H1 (cell line): ENCODE measurements at regions not wholly inside any gene's neighbourhood (a gene's known extent, or its start where the extent isn't known, plus 50 kb on each side); places are given as distances from the start of the nearest gene placed in this dataset.

Source experiments
- BCL11A ChIP-seq, 2 experiments: IDR thresholded peaks; one replicate each; pipeline ENCODE4 v1.6.1; 2011; ENCODE audit warnings: low read depth in 2 of 2, low read length in 2 of 2, mild to moderate bottlenecking in 2 of 2
- EZH2 ChIP-seq: fragments of 200-600 bp; sonication (generic); IDR thresholded peaks from 2 replicates; pipeline ENCODE4 v1.7.1; 2012; ENCODE audit warnings: low read depth, mild to moderate bottlenecking, moderate library complexity, low read length, inconsistent platforms; ENCODE audit not compliant: severe bottlenecking
- JUN ChIP-seq: IDR thresholded peaks from 2 replicates; pipeline ENCODE4 v1.6.1; 2011; ENCODE audit warnings: low read depth, mild to moderate bottlenecking, improper control_type of control experiment, low read length
- RXRA ChIP-seq: IDR thresholded peaks from 2 replicates; pipeline ENCODE4 v1.6.1; 2011; ENCODE audit warnings: low read depth, mild to moderate bottlenecking, low read length, moderate library complexity; ENCODE audit not compliant: insufficient read depth
- SP4 ChIP-seq: IDR thresholded peaks from 2 replicates; pipeline ENCODE4 v1.6.1; 2012; ENCODE audit warnings: low read length, inconsistent platforms
- TF ChIP-seq, protein P1 (sequence below): fragments of 300-600 bp; sonication (generic); IDR thresholded peaks from 2 replicates; pipeline ENCODE4 v1.7.1; 2012; ENCODE audit warnings: low read length, moderate library complexity, mild to moderate bottlenecking, inconsistent platforms; ENCODE audit not compliant: insufficient replicate concordance
- TF ChIP-seq, protein P2 (sequence below): IDR thresholded peaks from 2 replicates; pipeline ENCODE4 v1.6.1; 2012; ENCODE audit warnings: inconsistent platforms
- TF ChIP-seq, protein P3 (sequence below): IDR thresholded peaks from 2 replicates; pipeline ENCODE4 v1.6.1; 2011; ENCODE audit warnings: low read depth, mild to moderate bottlenecking, low read length; ENCODE audit not compliant: insufficient read depth

DNA sequence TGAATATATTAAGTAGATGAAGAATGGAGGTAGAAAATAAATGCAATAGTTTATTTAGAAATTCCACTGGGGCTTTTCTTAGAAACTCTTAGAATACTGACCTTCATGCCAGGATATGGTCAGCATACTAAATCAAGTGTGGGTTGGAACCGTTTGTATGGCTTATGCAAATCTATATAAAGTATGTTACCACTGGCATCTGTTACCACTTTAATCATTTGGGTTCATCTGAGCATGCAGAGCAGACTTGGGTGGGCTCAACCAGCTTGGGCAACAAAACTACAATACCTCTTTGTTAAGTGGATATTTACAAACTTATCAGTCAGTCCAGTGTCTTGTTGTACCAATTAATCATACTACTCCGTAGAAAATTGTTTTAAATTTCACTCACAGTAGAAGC, 125.8 kb downstream of the CRPPA start (continued):
- TF ChIP-seq, protein P1, sequence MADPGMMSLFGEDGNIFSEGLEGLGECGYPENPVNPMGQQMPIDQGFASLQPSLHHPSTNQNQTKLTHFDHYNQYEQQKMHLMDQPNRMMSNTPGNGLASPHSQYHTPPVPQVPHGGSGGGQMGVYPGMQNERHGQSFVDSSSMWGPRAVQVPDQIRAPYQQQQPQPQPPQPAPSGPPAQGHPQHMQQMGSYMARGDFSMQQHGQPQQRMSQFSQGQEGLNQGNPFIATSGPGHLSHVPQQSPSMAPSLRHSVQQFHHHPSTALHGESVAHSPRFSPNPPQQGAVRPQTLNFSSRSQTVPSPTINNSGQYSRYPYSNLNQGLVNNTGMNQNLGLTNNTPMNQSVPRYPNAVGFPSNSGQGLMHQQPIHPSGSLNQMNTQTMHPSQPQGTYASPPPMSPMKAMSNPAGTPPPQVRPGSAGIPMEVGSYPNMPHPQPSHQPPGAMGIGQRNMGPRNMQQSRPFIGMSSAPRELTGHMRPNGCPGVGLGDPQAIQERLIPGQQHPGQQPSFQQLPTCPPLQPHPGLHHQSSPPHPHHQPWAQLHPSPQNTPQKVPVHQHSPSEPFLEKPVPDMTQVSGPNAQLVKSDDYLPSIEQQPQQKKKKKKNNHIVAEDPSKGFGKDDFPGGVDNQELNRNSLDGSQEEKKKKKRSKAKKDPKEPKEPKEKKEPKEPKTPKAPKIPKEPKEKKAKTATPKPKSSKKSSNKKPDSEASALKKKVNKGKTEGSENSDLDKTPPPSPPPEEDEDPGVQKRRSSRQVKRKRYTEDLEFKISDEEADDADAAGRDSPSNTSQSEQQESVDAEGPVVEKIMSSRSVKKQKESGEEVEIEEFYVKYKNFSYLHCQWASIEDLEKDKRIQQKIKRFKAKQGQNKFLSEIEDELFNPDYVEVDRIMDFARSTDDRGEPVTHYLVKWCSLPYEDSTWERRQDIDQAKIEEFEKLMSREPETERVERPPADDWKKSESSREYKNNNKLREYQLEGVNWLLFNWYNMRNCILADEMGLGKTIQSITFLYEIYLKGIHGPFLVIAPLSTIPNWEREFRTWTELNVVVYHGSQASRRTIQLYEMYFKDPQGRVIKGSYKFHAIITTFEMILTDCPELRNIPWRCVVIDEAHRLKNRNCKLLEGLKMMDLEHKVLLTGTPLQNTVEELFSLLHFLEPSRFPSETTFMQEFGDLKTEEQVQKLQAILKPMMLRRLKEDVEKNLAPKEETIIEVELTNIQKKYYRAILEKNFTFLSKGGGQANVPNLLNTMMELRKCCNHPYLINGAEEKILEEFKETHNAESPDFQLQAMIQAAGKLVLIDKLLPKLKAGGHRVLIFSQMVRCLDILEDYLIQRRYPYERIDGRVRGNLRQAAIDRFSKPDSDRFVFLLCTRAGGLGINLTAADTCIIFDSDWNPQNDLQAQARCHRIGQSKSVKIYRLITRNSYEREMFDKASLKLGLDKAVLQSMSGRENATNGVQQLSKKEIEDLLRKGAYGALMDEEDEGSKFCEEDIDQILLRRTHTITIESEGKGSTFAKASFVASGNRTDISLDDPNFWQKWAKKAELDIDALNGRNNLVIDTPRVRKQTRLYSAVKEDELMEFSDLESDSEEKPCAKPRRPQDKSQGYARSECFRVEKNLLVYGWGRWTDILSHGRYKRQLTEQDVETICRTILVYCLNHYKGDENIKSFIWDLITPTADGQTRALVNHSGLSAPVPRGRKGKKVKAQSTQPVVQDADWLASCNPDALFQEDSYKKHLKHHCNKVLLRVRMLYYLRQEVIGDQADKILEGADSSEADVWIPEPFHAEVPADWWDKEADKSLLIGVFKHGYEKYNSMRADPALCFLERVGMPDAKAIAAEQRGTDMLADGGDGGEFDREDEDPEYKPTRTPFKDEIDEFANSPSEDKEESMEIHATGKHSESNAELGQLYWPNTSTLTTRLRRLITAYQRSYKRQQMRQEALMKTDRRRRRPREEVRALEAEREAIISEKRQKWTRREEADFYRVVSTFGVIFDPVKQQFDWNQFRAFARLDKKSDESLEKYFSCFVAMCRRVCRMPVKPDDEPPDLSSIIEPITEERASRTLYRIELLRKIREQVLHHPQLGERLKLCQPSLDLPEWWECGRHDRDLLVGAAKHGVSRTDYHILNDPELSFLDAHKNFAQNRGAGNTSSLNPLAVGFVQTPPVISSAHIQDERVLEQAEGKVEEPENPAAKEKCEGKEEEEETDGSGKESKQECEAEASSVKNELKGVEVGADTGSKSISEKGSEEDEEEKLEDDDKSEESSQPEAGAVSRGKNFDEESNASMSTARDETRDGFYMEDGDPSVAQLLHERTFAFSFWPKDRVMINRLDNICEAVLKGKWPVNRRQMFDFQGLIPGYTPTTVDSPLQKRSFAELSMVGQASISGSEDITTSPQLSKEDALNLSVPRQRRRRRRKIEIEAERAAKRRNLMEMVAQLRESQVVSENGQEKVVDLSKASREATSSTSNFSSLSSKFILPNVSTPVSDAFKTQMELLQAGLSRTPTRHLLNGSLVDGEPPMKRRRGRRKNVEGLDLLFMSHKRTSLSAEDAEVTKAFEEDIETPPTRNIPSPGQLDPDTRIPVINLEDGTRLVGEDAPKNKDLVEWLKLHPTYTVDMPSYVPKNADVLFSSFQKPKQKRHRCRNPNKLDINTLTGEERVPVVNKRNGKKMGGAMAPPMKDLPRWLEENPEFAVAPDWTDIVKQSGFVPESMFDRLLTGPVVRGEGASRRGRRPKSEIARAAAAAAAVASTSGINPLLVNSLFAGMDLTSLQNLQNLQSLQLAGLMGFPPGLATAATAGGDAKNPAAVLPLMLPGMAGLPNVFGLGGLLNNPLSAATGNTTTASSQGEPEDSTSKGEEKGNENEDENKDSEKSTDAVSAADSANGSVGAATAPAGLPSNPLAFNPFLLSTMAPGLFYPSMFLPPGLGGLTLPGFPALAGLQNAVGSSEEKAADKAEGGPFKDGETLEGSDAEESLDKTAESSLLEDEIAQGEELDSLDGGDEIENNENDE: no peak
- TF ChIP-seq SP4 (no peak), EZH2 (no peak), RXRA (no peak), JUN (no peak), BCL11A (IDR thresholded peaks at IDR 0.05; ENCODE audit: low read depth in 2 of 2, low read length in 2 of 2) (no peak)
- TF ChIP-seq, protein P2, sequence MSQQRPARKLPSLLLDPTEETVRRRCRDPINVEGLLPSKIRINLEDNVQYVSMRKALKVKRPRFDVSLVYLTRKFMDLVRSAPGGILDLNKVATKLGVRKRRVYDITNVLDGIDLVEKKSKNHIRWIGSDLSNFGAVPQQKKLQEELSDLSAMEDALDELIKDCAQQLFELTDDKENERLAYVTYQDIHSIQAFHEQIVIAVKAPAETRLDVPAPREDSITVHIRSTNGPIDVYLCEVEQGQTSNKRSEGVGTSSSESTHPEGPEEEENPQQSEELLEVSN: no peak
- TF ChIP-seq, protein P3, sequence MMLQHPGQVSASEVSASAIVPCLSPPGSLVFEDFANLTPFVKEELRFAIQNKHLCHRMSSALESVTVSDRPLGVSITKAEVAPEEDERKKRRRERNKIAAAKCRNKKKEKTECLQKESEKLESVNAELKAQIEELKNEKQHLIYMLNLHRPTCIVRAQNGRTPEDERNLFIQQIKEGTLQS: no peak
